OCI-M1 (cell line): ENCODE measurements at regions not wholly inside any gene's neighbourhood (a gene's known extent, or its start where the extent isn't known, plus 50 kb on each side); places are given as distances from the start of the nearest gene placed in this dataset.
A peak's percentile ranks its signal among the peaks of the same experiment; 100 is the strongest.
"Not testable (repeated sequence)": the region's sequence is repeated elsewhere in the genome, so short reads cannot be mapped to it uniquely, and the experiment has no call there.

Experiments used
- DNase-seq: peaks from one replicate; lab custom pipeline; 2025; lab: John Stamatoyannopoulos, UW

DNA sequence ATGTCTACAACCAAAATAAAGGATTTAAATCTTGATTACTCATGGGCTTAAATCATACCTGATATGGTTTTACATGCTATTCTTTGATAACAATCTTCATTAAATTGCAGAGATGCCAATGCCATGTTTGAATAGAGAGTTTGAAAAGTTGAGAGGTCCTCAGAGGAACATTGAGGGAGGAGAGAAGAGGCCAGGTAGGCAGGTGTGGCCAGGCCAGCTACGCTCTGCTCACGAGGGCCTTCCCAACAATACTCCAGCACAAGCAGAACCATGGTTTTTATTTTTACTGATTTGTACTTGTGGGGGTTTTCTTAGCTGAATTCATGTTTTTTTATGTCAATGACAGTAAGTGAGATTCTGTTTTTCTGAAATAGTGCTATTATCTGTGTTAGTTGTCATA lies 158.1 kb upstream of the RFC3 start:
- no peak for DNase-seq

DNA sequence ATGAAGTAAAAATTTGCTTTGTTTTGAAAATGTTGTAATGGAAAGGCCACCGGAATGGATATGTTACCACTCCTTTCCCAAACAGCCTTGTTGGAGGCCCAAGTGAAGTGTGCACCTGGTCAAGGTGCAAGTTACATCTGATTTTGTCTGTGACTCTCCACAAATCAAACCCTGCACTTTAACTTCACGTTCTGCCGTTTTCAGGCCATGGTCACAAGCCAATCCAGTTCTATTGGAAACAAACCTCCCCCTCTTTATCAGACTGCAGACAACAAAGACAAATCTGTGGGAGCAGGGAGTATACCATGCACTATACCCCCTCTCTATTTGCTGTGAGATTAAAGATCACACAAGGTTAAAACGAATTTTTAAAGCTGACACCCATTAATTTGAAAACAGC lies 155.6 kb upstream of the RFC3 start:
- no peak for DNase-seq

DNA sequence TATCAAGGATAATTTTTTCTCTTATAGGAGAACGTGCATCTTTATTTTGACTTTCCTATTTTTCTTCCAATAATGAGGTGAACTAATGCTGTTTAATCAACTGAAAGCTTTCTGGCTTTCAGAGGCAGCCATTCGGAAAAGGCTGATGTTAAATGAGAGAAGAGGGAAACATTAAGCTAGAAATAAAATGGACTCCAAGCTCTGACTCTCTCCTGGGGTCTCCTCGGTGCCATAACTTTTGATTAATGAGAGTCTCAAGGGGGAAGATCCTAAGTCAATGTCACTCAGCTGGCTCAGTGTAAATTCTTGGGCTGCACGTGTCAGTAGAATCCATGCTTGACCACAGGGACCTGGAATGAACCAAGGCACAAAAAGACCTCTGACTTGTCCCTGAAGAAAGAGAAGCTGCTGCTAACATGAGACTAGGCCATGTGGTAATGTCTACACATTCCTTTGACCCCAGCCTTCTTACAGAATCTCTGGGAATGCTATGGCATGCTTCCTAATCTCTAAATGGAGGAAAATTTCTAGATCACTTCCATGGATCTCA lies 152.2 kb upstream of the RFC3 start:
- no peak for DNase-seq

DNA sequence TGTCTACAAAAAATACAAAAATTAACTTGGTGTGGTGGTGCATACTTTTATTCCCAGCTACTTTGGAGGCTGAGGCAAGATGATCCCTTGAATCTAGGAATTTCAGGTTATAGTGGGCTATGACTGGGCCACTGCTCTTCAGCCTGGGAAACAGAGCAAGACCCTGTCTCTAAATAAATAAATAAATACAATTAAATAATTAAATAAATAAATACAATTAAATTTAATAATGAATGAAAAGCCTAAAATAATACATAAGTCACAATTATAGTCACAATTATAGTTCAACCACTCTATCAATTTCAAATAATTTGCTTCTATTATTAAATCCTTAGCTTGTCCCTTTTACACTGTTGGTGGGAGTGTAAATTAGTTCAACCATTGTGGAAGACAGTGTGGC lies 146.4 kb upstream of the RFC3 start:
- no peak for DNase-seq

DNA sequence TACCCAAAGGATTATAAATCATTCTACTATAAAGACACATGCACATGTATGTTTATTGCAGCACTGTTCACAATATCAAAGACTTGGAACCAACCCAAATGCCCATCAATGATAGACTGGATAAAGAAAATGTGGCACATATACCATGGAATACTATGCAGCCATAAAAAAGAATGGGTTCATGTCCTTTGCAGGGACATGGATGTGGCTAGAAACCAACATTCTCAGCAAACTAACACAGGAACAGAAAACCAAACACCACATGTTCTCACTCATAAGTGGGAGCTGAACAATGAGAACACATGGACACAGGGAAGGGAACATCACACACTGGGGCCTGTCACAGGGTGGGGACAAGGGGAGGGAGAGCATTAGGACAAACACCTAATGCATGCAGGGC lies 145.9 kb upstream of the RFC3 start:
- not testable (repeated sequence) for DNase-seq

DNA sequence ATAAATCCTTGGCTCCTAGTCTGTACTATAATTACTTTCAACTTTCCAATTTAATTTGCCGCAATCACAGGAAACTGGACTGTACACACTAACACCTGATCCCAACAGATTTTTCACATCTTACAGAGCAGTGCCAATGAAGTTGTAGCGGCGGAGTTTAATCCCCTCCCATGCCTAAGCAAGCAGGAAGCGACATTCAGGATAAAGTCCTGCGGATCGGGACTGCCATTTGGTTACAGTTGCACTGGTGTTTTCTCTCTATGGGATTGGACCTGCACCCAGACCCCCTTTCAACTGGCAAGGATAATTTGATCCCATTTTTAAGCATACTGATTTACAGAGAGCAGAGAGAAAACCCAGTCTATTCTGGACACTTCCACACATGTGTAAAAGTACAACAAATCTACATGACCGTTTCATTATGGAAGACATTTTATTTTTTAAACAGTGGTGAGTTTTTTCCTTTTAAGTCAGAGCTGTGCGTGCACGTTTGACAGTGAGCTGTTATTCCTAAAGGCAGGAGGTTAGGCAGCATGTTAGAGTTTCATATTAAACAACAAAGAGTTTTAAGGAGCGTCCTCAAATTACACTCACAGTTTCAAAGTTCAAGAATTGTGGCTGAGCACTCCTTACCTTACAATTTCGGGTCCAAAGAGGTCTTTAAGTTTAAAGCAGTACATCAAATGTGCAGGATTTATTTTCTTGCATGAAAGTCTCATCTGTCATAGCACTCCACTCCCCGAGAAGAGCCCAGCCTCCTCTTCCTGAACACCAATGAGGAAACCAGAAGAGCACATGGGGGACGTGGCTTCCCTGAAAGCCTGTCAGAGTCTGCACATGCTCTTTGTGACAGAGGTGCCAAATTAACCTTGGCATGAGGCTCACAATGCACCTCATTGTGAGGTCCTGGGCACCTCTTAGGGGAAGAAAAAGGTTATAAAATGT lies 141.6 kb upstream of the RFC3 start:
- peak; percentile 47 for DNase-seq

DNA sequence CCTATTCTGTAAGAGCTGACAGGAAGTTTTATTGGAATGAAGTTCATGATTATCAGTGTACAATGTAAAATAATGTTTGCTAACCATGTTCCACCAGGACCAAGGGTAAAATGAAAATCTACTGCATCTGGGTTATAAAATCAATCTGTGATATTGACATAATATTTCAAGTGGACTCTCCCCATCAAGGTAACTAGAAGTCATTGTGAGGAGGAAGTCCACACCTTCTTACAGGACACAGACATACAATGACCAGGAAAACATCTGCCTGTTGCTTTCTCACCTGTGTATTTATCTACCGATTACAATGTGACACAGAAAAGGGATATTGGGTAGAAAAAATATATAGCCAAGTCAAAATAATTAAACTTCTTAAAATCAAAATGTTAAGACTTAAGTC lies 140.7 kb upstream of the RFC3 start:
- DNase-seq = no peak

DNA sequence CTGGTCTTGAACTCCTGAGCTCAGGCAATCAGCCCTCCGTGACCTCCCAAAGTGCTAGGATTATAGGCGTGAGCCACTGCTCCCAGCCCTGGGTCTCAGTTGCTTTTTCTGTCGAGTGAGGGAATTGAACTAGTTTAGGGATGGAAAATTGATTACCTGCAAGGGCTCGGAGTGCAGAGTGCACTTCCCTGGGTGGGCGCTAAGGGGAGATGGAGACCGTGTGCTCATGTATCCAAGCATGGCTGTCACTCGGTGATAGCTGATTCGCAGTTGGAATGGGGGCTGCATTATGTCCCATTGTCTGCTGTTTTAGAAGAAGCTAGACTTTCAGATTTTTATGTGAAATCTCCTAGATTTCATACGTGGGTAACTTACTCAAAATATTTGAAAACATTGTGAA lies 139.9 kb upstream of the RFC3 start:
- DNase-seq = no peak

DNA sequence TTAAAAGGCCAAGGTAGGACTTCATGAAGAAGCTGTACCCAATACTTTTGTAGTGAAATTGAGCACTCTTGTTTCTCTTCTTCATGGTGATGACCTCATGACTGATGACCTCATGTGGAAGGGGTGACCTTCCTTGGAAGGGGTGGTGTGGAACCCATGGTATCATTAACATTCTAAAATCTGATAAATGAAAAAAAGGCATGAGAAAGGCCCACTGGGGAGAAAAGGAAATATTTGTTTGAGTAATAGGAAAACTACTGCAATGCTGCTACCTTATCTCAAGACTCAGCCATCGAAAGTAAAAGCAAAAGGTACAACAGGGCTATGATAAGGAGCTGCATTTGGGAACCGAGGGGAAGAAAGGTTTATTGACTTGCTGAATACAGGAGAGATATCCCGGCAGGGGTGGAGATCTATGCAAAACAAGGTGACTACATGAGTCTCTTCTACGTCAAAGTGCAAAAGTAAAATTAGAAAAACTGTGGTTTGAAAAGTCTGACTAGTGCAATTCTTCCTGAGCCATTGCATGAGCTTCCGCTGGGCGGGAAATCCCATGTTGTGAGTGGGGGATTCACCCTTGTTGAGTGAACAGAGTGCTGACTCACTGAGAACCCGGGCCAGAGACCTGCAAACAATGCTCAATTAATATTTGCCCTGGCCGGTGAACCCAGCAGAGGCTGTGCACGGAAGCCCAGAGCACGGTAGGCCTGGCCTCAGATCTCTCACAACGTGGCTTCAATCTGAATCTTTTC lies 138.9 kb upstream of the RFC3 start:
- DNase-seq = peak; percentile 85

DNA sequence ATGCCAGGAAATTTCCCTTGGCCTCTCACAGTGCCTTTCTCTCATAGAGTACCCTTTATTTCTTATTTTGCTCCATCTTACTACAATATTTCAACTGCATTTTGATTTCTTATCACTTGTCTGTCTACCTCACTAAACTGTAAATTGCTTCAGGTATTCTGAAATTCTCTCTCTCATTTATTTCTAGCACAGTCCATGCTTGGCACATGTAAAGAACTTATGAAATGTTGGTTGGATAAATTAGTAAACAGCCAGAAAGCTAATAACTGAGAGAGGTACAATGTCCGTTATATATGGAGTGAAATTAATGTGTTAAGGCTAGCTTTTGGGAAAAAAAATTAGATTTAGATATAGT lies 138.3 kb upstream of the RFC3 start:
- no peak for DNase-seq

DNA sequence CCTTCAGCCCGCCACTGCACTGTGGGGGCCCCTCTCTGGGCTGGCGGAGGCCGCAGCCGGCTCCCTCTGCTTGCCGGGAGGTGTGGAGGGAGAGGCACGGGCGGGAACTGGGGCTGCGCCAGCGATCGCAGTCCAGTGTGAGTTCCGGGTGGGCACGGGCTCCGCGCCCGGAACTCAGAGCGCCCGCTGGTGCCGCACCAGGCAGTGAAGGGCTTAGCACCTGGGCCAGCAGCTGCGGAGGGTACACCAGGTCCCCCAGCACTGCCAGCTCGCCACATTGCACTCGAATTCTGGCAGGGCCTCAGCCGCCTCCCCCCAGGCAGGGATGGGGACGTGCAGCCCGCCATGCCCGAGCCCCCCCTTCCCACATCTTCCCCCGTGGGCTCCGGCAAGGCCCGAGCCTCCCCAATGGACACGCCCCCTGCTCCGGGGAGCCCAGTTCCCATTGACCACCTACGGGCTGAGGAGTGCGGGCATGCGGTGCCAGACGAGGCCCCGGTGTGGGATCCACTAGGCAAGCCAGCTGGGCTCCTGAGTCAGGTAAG lies 135.9 kb upstream of the RFC3 start:
- DNase-seq = no peak

DNA sequence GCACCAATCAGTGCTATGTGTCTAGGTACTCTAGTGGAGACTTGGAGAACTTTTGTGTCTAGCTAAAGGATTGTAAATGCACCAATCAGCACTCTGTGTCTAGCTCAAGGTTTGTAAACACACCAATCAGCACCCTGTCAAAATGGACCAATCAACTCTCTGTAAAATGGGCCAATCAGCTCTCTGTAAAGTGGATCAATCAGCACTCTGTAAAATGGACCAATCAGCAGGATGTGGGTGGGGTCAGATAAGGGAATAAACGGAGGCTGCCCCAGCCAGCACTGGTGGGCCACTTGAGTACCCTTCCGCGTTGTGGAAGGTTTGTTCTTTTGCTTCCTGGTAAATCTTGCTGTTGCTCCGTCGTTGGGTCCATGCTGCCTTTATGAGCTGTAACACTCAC lies 135.3 kb upstream of the RFC3 start:
- not testable (repeated sequence) for DNase-seq

DNA sequence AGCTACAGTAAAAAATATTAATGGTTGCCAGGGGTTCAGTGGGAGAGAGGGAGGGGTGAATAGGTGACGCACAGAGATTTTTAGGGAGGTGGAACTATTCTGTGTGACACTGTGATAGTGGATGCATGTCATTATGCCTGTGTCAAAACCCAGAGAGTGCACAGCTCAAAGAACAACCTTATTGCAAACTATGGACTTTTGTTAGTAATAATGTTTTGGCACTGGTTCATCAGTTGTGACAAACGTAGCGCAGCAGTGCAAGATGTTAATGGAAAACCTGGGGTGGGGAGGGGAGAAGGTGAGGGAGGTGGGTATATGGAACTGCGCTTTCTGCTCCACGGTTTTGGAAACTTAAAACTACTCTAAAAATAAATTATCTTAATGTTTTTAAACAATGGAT lies 134.6 kb upstream of the RFC3 start:
- no peak for DNase-seq

DNA sequence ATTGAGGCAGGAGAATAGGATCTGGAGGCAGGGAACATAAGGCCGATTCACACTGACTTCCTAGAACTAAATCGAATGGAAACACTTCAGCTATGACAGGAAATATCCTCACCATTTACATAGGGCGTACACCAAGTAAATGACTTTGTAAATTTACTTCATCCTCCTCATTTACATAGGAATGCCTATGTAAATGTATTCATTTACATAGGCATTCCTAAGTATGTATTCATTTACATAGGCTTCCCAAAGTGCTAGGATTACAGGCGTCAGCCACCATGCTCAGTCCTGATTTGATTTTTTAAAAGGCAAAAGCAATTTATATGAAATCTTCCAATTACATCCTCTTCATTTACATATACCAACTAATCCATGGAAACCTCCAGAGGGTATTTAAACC lies 133.1 kb upstream of the RFC3 start:
- DNase-seq = no peak

DNA sequence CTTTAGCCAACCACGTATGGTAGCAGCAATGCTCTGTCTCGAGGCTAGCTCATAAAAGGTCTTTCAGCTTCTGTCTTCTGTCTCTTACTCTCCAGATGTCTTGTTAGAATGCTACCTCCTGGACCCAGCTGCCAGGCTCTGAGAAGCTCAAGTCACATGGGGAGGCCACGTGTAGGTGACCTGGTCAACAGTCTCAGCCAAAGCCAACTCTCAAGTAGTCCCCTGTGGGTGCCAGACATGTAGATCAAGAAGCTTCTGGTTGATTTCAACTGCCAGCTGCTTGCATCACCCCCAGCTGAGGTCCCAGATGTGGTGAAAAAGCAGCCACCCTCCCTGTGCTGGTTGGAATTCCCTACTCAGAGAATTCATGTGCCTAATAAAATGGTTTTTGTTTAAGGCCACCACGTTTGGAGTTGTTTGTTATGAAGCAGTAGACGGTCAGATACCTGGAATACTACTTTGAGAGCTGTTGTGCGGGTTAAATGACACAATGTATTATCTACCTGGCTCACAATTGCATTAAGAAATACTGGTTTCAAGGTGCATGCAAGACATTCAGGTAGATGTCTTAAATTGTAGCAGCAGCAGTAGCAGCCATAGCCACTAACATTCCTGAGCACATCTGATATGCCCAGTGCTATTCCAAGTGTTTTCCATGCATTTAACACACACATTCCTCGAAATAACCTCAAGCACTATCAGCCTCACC lies 131.0 kb upstream of the RFC3 start:
- no peak for DNase-seq

DNA sequence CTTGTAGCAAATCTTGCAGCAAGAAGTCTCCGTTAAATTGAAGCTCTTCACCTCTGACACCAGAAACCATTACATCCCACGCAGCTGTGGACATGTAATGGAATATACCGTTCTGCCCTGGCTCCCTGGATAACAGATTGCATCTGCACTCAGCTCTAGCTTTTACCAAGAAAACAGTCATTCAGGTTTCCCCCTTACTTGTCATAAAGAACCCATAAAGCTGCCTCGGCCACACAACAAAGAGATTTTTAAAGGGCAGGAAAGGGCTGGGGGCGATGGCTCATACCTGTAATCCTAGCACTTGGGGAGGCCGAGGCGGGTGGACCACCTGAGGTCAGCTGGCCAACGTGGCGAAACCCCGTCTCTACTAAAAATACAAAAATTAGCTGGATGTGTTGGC lies 127.6 kb upstream of the RFC3 start:
- DNase-seq = no peak

DNA sequence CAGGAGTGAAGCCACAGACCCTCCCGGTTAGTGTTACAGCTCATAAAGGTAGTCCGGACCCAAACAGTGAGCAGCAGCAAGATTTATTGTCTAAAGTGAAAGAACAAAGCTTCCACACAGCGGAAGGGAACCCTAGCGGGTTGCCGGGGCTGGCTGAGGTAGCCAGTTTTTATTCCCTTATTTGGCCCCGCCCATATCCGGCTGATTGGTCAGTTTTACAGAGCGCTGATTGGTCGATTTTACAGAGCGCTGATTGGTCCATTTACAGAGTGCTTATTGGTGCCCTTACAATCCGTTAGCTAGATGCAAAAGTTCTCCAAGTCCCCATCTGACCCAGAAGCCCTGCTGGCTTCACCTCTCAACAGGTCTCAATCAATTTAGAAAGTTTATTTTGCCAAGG lies 126.0 kb upstream of the RFC3 start:
- no peak for DNase-seq

DNA sequence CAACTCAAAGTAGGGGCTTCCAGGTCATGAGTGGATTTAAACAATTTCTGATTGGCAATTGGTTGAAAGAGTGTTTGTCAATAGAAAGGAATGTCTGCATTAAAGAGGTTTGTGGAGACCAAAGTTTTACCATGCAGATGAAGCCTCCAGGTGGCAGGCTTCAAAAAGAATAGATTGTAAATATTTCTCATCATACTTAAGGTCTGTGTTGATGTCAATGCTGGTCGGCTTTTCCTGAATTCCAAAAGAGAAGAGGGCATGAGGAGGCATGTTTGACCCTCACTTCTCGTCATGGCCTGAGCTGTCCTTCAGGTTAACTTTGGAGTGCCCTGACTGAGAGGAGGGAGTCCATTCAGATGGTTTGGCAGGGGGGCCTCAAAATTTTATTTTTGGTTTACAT lies 125.4 kb upstream of the RFC3 start:
- DNase-seq = no peak

DNA sequence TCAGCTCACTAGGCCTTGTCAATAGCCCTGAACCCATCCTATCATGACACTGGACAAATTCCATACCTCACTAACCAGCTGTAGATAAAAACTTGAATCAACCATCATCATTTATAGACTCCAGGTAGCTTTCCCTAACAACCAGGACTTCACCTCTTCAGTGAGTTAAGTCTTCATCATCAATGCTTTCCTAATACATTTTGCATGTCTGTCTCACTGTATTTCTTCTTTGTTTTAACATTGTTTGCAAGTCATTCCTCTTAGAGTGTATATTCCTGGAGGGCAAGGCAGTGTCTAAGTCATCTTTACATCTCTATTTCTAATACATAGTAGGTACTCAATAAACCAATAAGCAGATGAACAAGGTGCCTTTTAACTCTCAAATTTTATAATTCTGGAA lies 123.4 kb upstream of the RFC3 start:
- DNase-seq = no peak

DNA sequence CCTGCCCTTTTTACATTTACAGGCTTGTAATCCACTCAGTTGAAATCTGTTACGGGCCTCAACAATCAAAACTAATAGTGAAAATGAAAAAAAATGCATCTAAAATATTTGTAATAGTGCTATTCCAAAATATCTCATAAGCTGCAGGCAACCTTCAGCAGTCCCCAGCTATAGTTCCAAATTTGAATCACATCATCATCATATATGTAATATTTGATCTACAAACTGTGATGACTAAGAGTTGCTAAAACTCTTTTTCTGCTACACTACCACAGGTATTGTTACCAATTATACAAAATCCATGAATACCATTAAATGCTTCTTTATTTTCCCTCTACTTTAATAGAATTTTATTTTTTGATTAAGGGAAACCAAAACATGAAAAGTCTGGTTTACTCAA lies 121.4 kb upstream of the RFC3 start:
- no peak for DNase-seq

DNA sequence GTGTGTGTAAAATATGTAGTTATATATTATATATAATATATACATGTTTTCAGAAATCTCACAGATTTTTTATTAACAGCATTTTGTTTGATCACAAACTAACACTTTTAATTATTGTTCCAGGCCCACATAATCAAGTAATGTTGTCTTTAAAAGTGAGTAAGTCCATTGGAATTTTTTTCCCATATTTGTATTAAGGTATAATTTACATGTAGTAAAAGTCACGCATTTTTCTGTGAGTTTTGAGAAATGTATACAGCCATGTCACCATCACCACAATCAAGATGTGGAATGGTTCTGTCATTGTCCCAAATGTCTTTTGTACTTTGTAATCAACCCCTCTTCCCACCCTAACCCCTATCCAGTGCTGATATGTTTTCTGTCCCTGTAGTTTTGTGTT lies 120.0 kb upstream of the RFC3 start:
- no peak for DNase-seq

DNA sequence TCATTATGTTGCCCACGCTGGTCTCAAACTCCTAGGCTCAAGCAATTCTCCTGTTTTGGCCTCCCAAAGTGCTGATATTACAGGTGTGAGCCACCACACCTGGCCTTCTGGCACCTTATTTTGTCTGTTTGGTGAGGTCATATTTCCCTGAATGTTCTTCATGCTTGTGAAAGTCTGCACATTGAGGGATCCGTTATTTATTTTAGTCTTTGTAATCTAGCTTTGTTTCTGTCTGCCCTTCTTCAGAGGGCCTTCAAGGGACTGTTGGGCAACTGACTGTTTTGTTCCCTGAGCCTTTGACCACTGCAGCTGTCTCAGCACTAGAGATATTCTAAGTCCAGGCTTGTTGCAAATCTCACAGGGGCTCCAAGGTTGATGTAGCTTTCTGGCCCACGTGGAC lies 110.5 kb upstream of the RFC3 start:
- no peak for DNase-seq
